Naive thymus-derived CD8-positive, alpha-beta T cell (primary cell): ENCODE measurements at regions not wholly inside any gene's neighbourhood (a gene's known extent, or its start where the extent isn't known, plus 50 kb on each side); places are given as distances from the start of the nearest gene placed in this dataset.

Experiments
- ATAC-seq, 2 donors: fragments of 150-1000 bp; cut with Tn5 transposase in 1 of 2; sonication (Bioruptor Pico), chemical (Tn5 transposase) in 1 of 2; 1 replicate in 1 of 2; 2 replicates in 1 of 2; pipeline ENCODE4 v1.10.0; 2021; ENCODE audit warnings: mild to moderate bottlenecking in 2 of 2, moderate library complexity in 2 of 2
- POLR2A ChIA-PET: fragments of 350-600 bp; sonication (Branson Sonifier 250); formaldehyde crosslinking; loops from one replicate; lab custom pipeline; 2021; ENCODE audit warnings: antibody characterized with exemption; lab: Charles Lee
- DNase-seq, 10 donors: peaks; one replicate each; pipeline versions ENCODE4 v3.0.0 to v3.0.0-alpha.2; 2020 to 2022
- H3K27ac Mint-ChIP-seq, 10 donors: one replicate each; pipeline ENCODE4 v1.8.0; 2020 to 2022; ENCODE audit warnings: mild to moderate bottlenecking in 10 of 10, mixed read lengths in 10 of 10, moderate library complexity in 4 of 10, inconsistent platforms in 1 of 10
- H3K27me3 Mint-ChIP-seq, 5 donors: one replicate each; pipeline ENCODE4 v1.8.0; 2021 to 2022; ENCODE audit warnings: mixed read lengths in 5 of 5
- H3K36me3 Mint-ChIP-seq, 3 donors: one replicate each; pipeline ENCODE4 v1.8.0; 2020 to 2022; ENCODE audit warnings: mixed read lengths in 3 of 3, mild to moderate bottlenecking in 2 of 3, inconsistent platforms in 1 of 3
- H3K4me1 Mint-ChIP-seq, 4 donors: one replicate each; pipeline ENCODE4 v1.8.0; 2021 to 2022; ENCODE audit warnings: mixed read lengths in 4 of 4
- H3K4me3 Mint-ChIP-seq, 10 donors: one replicate each; pipeline ENCODE4 v1.8.0; 2020 to 2022; ENCODE audit warnings: mild to moderate bottlenecking in 10 of 10, mixed read lengths in 10 of 10, moderate library complexity in 6 of 10, inconsistent platforms in 1 of 10
- H3K9me3 Mint-ChIP-seq, 9 donors: one replicate each; pipeline ENCODE4 v1.8.0; 2020 to 2022; ENCODE audit warnings: mixed read lengths in 9 of 9, mild to moderate bottlenecking in 3 of 9, inconsistent platforms in 1 of 9, moderate library complexity in 1 of 9

GRCh38 chr18:55115606-55116005 lies 156.3 kb upstream of the CCDC68 start:
- Mint-ChIP-seq H3K36me3 (no peaks in the 10 kb centered on the region), H3K9me3 (no peaks in the 10 kb centered on the region), H3K27me3 (peaks cover 0 to 6% (median 1%) of the 10 kb centered on the region in 5 donors), H3K4me3 (no peak overlapping the region), H3K27ac (no peak overlapping the region), H3K4me1 (no peaks in the 10 kb centered on the region)
- no peak for ATAC-seq
- POLR2A ChIA-PET, result no interaction called here
- DNase-seq, result no peak

DNA sequence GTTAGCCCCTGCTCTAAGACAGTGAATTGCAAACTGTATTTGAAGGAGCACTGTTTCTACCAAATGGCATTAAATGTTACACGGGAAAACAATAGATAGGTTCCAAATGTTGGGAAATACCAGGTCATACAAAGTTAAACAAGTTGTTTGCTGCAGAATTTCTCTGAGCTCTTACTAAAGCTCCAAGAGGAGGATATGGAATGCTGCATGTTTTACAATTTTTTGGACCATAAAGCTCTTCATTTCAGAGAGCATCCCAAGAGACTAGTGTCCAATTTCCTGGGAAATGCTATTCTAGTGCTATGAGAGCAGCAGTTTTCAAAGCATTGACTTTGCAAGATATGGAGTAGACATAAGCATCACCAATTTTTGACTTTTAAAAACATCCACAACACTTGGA lies 155.6 kb upstream of the CCDC68 start:
- Mint-ChIP-seq H3K27ac (no peak overlapping the region), H3K4me1 (no peaks in the 10 kb centered on the region)

GRCh38 chr18:55113800-55114199 lies 154.5 kb upstream of the CCDC68 start:
- peaks cover 0 to 6% (median under 1%) of the 10 kb centered on the region in 5 donors for H3K27me3 Mint-ChIP-seq
- no peaks in the 10 kb centered on the region for H3K4me1 Mint-ChIP-seq
- no peak for DNase-seq
- H3K9me3 Mint-ChIP-seq, result peaks cover 0 to 2% (median 0%) of the 10 kb centered on the region in 9 donors
- POLR2A ChIA-PET, result no interaction called here
- no peak overlapping the region for H3K4me3 Mint-ChIP-seq
- ATAC-seq, result no peak
- no peak overlapping the region for H3K27ac Mint-ChIP-seq
- H3K36me3 Mint-ChIP-seq, result no peaks in the 10 kb centered on the region

More for the DNA sequence above, 155.6 kb upstream of the CCDC68 start:
- ATAC-seq (no peak), DNase-seq (no peak)
- Mint-ChIP-seq H3K9me3 (no peaks in the 10 kb centered on the region), H3K4me3 (no peak overlapping the region), H3K36me3 (no peaks in the 10 kb centered on the region), H3K27me3 (peaks cover 0 to 6% (median 1%) of the 10 kb centered on the region in 5 donors)
- POLR2A ChIA-PET, result no interaction called here

GRCh38 chr18:55111271-55111670 lies 152.0 kb upstream of the CCDC68 start:
- ATAC-seq, result no peak
- POLR2A ChIA-PET, result no interaction called here
- H3K27ac Mint-ChIP-seq, result no peak overlapping the region
- no peaks in the 10 kb centered on the region for H3K36me3 Mint-ChIP-seq
- peaks cover 0 to 3% (median 0%) of the 10 kb centered on the region in 9 donors for H3K9me3 Mint-ChIP-seq
- H3K4me3 Mint-ChIP-seq, result no peak overlapping the region
- peaks cover 0 to 6% (median 0%) of the 10 kb centered on the region in 5 donors for H3K27me3 Mint-ChIP-seq
- H3K4me1 Mint-ChIP-seq, result no peaks in the 10 kb centered on the region
- DNase-seq, result no peak

- DNase-seq, result no peak
- Mint-ChIP-seq H3K4me1 (no peaks in the 10 kb centered on the region), H3K36me3 (no peaks in the 10 kb centered on the region), H3K27me3 (peaks cover 0 to 6% (median 0%) of the 10 kb centered on the region in 5 donors), H3K9me3 (peaks cover 0 to 3% (median 0%) of the 10 kb centered on the region in 9 donors), H3K27ac (no peak overlapping the region), H3K4me3 (no peak overlapping the region)
- POLR2A ChIA-PET, result no interaction called here
- no peak for ATAC-seq
These were observed 151.2 kb upstream of the CCDC68 start for GRCh38 chr18:55110436-55110835.

DNA sequence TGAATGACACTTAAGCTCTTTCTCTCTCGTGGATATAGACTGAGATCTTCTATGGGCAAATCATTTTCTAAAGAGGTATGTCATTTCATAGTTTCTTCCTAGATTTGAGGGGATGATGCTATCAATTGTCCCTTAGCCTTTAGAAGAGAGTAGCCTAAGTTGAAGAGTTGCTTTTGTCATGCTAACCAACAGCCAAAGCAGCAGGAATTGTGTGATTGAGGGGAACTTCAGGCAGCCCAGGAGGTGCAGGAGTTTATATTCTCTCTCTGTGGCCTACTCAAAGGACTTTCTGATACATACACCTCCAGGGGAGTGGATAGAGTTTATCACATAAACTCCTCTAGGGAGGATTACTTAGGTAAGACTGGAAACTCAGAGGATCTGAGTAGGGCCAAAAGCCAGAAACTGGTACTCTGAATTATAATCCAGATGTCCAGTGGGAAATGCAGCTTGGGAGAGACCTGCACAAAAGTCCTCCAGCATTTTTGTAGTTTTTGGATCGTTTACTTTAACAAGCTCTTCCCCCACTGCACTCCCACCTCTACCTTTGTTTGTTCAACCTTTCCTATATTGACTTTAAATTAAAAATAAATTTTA lies 150.7 kb upstream of the CCDC68 start:
- no peaks in the 10 kb centered on the region for H3K36me3 Mint-ChIP-seq
- H3K4me3 Mint-ChIP-seq, result no peak overlapping the region
- no peak overlapping the region for H3K27ac Mint-ChIP-seq
- peaks cover 0 to 3% (median 0%) of the 10 kb centered on the region in 9 donors for H3K9me3 Mint-ChIP-seq
- DNase-seq, result no peak
- peaks cover 0 to 6% (median 0%) of the 10 kb centered on the region in 5 donors for H3K27me3 Mint-ChIP-seq
- POLR2A ChIA-PET, result no interaction called here
- ATAC-seq, result no peak
- H3K4me1 Mint-ChIP-seq, result no peaks in the 10 kb centered on the region

DNA sequence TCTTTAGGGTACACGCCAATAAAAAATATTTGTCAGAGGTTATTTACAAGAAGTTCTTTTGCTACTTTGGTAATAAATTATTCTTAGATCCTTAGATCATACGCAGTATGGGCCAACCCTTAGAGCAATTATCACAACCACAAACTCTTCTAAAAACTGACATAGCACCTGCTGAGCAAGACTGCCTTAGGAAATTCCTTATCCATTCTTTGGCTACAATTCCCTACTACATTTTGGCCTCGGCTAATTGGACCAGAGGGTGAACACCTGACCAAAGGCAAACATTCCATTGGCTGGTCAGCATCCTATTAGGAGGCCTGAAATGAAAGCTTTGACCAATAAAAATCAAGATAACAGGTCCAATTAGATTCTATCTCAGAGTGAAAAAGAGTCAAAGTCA lies 147.6 kb upstream of the CCDC68 start:
- POLR2A ChIA-PET, result no interaction called here
- H3K9me3 Mint-ChIP-seq, result peaks cover 0 to 7% (median 0%) of the 10 kb centered on the region in 9 donors
- H3K4me1 Mint-ChIP-seq, result no peaks in the 10 kb centered on the region
- H3K36me3 Mint-ChIP-seq, result no peaks in the 10 kb centered on the region
- DNase-seq (no peak), ATAC-seq (no peak)
- H3K27ac Mint-ChIP-seq, result no peak overlapping the region
- no peak overlapping the region for H3K4me3 Mint-ChIP-seq
- H3K27me3 Mint-ChIP-seq, result peaks cover 0 to 10% (median 0%) of the 10 kb centered on the region in 5 donors

DNA sequence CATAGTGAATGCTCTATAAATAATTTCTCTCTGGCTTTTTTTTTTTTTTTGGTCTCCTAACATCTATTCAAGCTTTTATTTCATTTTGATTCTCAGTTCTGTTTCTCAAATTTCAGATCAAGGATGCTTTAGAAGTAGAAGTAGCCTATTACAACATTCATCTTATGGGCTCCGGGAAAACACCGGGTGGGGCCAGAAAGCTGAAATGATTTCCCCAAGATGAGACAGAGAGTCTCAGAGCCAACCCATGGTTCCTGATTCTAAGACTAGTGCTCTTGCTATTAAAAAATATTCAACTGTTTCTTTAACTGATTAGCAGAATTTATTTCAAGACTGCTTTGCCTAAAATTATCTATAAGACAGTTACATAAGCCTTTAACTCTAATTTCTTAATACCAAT lies 147.2 kb upstream of the CCDC68 start:
- ATAC-seq (no peak), DNase-seq (no peak)
- Mint-ChIP-seq H3K36me3 (no peaks in the 10 kb centered on the region), H3K9me3 (peaks cover 0 to 7% (median 0%) of the 10 kb centered on the region in 9 donors), H3K4me1 (no peaks in the 10 kb centered on the region), H3K4me3 (no peak overlapping the region), H3K27ac (no peak overlapping the region), H3K27me3 (peaks cover 0 to 10% (median 0%) of the 10 kb centered on the region in 5 donors)
- POLR2A ChIA-PET, result no interaction called here

DNA sequence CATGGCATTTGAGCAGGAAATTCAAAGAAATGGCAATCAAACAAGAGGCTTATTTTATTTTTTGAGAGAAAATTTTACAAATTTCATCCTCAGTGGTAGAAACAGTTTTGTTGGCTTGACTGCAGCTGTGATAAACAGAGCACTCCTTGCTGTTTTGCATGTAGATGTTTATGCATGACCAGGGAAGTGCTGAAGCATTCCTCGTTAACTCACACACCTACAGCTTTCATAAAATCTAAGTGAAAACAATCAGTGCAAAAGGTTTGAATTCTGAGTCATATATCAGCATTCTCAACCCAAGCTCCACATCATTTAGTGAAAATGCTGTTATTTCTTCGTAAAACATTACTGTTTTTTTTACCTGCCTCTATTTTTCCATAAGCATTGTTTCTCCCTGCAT lies 146.6 kb upstream of the CCDC68 start:
- Mint-ChIP-seq H3K36me3 (no peaks in the 10 kb centered on the region), H3K27me3 (peaks cover 0 to 10% (median 0%) of the 10 kb centered on the region in 5 donors), H3K4me1 (no peaks in the 10 kb centered on the region), H3K27ac (no peak overlapping the region), H3K9me3 (peaks cover 0 to 7% (median 0%) of the 10 kb centered on the region in 9 donors), H3K4me3 (no peak overlapping the region)
- POLR2A ChIA-PET, result no interaction called here
- no peak for ATAC-seq
- no peak for DNase-seq

- peaks cover 0 to 3% (median 0%) of the 10 kb centered on the region in 9 donors for H3K9me3 Mint-ChIP-seq
- H3K27ac Mint-ChIP-seq, result peak overlapping the region in 1 of 10 donors; percentile 16
- H3K4me3 Mint-ChIP-seq, result no peak overlapping the region
- H3K36me3 Mint-ChIP-seq, result no peaks in the 10 kb centered on the region
- DNase-seq (no peak), ATAC-seq (no peak)
- POLR2A ChIA-PET, result no interaction called here
- H3K4me1 Mint-ChIP-seq, result no peaks in the 10 kb centered on the region
- H3K27me3 Mint-ChIP-seq, result peaks cover 0 to 10% (median 0%) of the 10 kb centered on the region in 5 donors
These were observed 143.7 kb upstream of the CCDC68 start for GRCh38 chr18:55102958-55103456.

DNA sequence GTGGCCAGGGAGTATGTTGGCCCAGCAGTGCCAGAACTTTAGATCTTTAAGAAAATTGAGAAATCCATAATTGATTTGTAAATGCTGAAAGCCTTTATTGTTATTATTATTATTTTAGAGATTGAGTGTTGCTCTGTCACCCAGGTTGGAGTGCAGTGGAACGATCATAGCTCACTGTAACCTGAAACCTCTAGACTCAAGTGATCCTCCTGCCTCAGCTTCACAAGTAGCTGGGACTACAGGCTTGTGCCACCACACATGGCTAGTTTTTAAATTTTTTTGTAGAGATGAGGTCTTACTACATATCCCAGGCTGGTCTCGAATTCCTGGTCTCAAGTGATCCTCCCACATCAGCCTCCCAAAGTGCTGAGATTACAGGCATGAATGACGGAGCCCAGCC lies 143.2 kb upstream of the CCDC68 start:
- Mint-ChIP-seq H3K4me1 (no peaks in the 10 kb centered on the region), H3K27ac (no peak overlapping the region), H3K9me3 (peaks cover 0 to 3% (median 0%) of the 10 kb centered on the region in 9 donors), H3K27me3 (peaks cover 0 to 10% (median 0%) of the 10 kb centered on the region in 5 donors), H3K36me3 (no peaks in the 10 kb centered on the region), H3K4me3 (no peak overlapping the region)
- no peak for ATAC-seq
- DNase-seq, result no peak
- POLR2A ChIA-PET, result no interaction called here

- H3K4me1 Mint-ChIP-seq, result no peaks in the 10 kb centered on the region
- no peak overlapping the region for H3K27ac Mint-ChIP-seq
- H3K36me3 Mint-ChIP-seq, result no peaks in the 10 kb centered on the region
- no peak for DNase-seq
- no peak overlapping the region for H3K4me3 Mint-ChIP-seq
- ATAC-seq, result no peak
- POLR2A ChIA-PET, result no interaction called here
- H3K9me3 Mint-ChIP-seq, result peaks cover 0 to 3% (median 0%) of the 10 kb centered on the region in 9 donors
- peaks cover 0 to 10% (median 0%) of the 10 kb centered on the region in 5 donors for H3K27me3 Mint-ChIP-seq
These were observed 142.2 kb upstream of the CCDC68 start for GRCh38 chr18:55101458-55101824.

DNA sequence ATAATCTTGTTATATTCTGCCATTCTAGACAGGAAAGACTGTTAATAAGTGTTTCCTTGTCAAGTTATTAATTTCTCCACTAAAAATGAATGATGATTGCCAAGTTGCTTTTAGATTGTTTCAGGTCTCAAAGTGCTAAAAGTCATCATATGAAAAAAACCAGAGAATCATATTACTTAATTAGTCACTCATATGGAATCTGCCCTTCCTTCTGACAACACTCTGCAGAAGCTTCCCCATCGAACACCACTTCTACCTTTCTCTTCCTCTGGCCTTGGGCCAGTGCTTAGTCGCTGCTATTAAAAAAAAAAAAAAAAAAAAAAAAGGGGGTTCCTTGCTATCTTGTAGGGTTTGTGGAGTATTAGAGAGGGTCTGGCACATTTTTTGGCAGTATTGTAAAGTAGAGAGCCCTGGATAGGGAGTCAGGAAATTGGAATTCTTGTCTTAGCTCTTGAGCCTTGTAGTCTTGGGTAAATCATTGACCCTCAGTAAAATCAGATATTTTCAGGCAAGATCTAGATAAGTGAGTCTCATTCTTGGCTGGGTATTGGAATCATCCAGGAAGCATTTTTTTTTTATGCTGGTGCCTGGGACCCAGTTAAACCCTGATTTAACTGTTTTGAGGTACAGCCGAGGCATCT lies 141.7 kb upstream of the CCDC68 start:
- DNase-seq (no peak), ATAC-seq (no peak)
- H3K4me1 Mint-ChIP-seq, result no peaks in the 10 kb centered on the region
- H3K9me3 Mint-ChIP-seq, result peaks cover 0 to 3% (median 0%) of the 10 kb centered on the region in 9 donors
- no peak overlapping the region for H3K4me3 Mint-ChIP-seq
- no peaks in the 10 kb centered on the region for H3K36me3 Mint-ChIP-seq
- no peak overlapping the region for H3K27ac Mint-ChIP-seq
- peaks cover 0 to 10% (median 0%) of the 10 kb centered on the region in 5 donors for H3K27me3 Mint-ChIP-seq
- POLR2A ChIA-PET, result interaction anchor here (0.6 kb wide), 1 partner anchor 9 kb away, joined by 3 read pairs; no protein-coding TSS in a partner anchor
